Stimulated activated CD4-positive, alpha-beta T cell treated with anti-CD3 and anti-CD28 coated beads, Interleukin-1b, Interleukin-23, amount 100 ng/mL, for 48 hours (primary cell): ENCODE measurements at regions not wholly inside any gene's neighbourhood (a gene's known extent, or its start where the extent isn't known, plus 50 kb on each side); places are given as distances from the start of the nearest gene placed in this dataset.

ENCODE experiments used
- DNase-seq: peaks from one replicate; pipeline ENCODE4 v3.0.0-alpha.2; 2020

DNA sequence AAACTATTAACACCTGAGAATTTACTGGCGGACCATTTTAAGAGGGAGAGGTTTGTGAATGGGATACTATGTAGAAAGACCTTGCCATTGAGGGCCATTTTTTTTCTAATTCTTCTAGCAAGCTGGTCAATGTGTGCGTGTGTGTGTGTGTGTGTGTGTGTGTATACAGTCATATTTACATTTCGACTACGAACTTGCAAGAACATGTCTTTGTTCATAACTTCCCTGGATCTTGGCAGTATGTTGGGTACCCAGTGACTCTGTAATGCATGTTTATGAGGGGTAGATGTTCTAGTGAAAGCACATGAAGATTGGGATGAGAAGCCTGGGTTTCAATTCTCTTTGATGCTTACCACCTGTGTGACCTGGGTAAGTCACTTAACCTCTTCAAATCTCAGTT is 133.6 kb downstream of the UBE2E3 start:
- no peak for DNase-seq

DNA sequence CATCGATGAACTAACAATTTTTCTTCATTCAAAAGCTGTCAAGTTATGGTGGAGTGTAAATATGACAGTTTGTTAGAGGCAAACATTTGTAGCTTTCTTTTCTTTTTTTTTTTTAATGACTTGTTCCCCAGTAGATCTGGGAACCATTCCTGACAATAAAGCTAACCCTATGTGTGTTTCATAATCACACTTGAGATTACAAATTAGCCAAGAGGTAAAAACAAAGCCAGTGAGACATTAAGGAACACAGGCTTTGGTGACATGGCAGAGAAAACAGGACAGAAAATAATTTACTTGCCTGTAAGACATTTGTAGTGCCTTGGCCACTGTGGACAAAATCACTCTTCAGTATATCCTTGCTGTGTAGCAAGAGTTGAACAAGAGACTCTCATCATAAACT is 135.9 kb downstream of the UBE2E3 start:
- DNase-seq = no peak

DNA sequence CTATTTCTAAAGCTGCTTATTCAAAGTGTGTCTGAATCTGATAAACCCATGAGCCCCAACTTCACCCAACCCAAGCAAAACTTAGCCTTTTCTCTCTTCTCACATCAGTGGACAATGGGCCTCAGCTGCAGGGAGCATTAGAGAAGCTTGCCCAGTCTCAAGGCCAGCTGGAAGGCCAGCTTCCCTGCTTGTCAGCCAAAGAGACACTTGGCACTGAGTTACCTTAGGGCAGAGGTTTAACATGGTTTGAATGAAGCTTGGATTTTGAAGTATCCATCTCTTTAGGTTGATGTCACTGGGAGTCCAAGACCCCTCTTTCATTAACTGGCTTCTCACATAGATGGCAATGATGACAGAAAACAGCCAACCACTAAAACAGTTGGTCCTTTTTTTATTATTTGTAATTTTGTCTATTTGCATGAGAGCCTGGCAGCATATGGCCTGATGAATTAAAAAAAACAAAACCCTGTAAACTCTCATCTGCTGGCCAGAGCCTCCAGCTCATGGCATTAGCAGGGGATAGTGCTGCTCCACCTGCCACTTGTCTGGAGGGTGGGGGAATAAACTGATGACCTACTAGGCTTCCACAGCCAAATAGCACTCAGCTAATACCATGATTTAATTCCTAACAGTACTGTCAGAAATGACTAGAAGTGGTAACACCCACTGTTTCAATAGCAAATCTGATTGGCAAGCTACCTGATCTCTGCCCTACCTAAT is 137.0 kb downstream of the UBE2E3 start:
- no peak for DNase-seq

DNA sequence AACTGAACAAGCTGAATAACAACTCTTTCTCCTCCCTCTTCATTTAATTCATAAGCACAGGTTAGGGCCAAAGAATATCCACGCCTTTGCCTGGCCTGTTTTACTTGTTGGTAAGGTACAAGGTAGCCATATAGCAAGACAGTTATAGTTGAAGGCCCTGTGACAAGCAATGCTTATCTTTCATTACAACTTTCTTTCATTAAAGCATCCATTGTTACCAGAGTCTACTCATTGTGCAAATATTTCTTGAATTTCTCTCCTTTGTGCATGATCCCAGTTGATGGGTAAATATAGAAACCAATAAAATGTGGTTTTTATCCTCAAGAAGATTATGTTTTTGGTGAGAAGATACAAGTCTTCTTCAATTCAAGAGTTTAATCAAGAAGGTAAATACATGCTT is 140.2 kb downstream of the UBE2E3 start:
- DNase-seq = no peak

DNA sequence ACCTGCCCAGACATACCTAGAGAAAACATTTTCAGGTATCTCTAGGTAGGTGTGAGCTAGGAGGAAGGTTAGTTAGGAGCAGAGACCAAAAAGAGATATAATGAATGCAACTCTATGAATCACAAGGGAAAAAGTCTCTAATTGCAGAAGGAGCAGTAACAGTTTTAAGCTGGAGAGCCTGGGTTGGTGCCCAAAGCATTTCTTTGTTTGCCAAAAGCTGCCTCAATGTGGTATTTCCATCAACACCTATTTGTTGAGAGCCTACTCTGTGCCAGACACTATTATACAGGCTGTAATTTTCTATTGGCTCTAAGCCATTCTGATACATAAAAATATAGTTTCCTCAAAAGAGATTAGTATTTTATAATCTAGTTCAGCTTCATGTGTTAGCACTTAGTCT is 141.6 kb downstream of the UBE2E3 start:
- no peak for DNase-seq

DNA sequence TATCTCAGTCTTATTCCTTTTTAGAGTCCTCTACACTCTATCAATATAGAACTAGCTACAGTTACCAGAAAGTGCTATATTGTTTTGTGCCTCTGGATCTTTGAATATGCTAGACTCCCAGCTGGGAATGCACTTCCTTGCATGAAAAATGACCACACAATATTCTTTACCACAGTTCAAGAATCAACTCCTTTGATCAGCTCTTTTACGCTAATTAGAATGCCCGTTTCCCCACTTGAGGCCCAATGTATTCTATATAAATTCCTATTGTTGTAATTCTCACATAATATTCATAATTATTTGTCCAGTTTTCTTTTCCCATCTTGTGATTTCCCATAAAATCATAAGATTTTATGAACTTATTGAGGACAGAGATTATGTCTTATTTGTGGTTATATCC is 142.2 kb downstream of the UBE2E3 start:
- no peak for DNase-seq

DNA sequence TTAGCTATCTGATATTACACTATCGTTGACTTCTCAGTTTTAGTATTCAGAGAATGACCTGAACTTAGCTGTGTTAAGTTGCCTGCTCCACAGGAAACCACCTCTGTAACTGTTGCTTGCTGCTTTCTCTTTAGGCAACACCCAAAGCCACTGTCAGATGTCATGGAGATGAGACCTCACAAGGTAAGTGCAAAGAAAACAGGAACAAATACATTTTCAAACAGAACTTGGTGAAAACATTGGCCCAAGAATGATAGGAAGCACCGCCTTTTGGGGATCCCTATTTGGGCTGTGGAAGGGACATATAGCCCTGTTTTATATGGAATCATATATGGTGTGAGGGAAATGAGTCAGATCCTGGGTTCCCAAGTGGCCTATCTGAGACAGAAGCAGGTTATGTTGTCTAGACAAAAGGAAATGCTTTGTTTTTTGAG is 143.4 kb downstream of the UBE2E3 start:
- peak; percentile 43 for DNase-seq

DNA sequence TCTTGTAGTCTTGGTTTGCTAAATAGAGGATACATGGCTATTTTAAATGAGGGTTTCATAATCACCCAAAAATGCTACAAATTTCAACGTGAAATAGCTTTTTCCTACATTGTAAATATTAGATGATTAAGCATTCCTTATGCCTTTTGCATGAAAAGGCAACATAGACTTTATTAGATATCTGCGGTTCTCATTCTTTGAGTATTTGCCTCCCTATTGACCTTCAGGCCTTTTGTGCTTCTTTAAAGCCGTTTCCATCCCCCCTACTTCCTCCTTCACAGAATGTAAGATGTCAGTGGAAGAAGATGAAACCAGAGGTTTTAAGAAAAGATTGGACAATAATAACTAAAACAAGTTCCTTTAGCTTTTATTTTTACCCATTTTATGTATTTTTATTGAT is 144.1 kb downstream of the UBE2E3 start:
- no peak for DNase-seq

DNA sequence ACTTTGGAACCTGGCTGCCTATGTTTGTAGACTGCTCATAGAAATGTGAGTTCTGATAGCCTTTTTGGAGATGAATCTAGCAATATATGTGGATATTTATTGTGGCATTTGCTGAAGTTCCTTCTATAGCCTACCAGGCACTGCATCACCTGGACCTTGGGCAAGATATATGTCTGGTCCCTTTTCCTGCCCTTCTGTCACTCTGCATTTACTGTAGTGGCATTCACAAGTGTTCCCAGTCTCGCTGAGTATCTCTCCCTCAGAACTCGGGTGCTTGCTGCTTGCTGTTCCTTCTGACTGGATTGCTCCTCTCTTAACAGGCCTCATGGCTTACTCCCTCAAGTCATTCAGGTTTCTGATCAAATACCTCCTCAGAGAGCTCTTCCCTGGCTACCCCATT is 145.0 kb downstream of the UBE2E3 start:
- no peak for DNase-seq

DNA sequence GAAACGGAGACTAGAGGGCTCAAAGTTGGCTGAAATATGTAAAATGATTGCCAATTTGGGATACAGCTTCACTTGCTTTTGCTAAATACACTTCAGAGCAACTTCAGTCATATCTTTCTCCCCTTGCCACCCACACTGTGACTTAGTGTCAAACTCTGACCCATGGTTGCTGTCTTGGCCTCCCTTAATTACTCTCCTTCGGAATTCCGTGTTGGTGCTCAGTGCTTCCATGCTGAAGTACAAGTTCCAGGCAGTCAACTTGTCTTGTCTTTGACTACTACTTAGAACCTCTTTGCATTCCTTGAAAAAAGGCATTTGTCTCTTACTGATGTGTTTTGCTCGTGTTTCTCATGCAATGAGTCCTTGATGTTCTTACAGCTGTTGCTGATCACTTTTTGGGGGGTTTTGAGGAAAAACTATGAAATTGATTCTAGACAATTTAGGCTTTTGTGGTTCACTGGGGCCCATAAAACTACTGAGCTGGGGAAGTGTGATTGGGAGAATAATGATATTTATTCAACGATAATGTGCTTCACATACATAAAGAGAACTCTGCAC is 146.0 kb downstream of the UBE2E3 start:
- no peak for DNase-seq

DNA sequence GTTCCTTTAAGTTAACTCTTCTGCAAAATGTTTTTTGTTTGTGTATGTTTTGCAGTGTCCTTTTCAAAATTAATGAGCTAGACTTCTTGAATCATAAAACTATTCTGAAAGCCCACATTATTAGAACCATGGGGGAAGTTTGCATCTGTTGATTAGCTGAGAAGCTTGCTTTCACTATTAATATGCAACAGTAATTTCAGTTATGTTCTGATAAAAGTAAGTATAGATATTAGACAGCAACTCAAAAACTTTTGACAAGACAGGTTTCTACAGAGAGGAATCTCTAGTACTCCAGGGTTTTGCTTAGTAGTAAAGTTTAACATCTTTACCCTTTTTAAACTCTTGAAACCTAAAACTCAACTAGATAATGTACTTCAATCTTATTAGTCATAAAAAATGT is 147.8 kb downstream of the UBE2E3 start:
- DNase-seq = no peak

DNA sequence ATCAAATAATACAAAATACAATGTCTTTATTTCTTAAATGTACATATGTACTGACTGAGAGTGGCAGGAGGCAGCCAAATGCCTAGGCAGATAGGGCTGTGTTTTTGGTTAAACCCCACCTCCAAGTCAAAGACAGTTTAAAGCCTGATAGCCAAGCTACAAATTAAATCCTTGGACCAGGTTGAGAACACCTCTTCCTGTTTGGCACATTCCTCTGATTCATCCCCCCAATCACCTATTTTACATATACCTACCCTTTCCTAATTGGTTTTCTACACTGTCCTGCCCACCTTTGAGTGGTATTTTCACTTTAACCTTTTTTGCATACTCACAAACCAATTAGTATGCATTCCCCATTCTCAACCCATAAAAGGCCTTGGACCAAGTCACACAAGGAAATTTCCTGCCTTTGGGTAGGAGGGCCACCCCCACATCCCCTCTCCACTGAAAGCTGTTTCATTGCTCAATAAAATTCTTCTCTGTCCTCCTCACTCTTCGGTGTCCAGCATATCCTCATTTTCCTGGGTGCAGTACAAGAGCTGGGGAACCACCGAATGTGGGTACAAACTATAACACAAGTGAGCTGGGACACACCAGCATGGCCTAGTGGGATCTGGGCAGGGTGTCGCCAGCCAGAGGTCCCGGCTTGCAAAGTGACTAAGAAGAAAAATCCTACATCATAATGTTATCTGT is 149.1 kb downstream of the UBE2E3 start:
- no peak for DNase-seq

DNA sequence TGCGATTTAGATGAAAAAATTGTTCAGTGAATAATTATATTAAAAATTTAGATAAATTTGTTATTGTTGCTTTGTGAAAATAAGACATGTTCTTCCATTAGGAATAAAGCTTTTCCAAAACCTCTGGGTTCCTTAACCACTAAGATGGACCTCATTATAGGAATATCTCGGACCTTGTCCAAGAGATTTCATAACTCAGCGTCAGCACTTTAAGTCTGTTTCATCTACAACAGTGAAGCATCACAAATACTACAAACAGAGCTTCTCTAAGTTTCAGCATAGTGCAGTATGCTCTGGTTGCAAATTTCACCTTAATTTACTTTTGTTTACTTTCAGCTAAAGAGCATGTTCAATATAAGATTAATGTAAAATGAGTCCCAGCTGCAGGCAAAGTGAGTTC is 150.3 kb downstream of the UBE2E3 start:
- no peak for DNase-seq

DNA sequence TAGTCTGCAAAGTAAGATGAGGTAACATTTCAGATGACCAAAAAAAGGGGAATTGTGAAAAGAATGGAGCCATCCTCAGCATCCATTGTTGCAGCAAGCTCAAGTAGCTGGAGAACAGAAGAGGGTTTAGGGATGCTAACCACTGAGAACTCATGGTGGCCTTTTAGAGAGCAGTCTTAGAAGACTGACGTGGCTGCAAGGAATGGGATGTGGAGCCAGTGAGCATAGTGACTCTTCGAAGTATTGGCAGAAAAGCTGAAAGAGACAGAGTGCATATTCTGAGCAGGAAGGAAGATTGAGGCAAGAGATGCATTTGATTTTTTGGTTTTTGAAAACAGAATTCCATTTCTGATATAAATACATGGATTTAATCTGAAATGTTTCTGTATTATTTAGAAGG is 151.2 kb downstream of the UBE2E3 start:
- no peak for DNase-seq

DNA sequence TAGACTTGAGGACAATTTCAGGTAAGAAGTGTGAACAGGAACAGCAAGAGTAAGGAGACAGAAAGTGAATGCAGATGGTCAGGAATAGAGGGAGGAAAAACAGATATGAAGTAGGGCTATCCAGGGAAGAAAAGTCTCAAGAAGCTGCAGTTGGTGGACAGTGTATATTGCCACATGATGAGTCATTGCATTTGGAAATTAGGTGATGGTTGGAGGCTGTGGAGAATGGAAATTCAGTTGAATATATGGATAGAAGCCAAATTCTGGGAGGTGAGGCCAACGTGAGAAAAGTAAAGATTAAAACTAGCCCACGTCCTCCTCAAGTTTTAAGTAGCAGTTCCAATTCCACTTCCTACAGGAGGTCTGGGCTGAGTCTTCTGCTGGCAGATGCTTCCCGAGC is 158.4 kb downstream of the UBE2E3 start:
- no peak for DNase-seq

DNA sequence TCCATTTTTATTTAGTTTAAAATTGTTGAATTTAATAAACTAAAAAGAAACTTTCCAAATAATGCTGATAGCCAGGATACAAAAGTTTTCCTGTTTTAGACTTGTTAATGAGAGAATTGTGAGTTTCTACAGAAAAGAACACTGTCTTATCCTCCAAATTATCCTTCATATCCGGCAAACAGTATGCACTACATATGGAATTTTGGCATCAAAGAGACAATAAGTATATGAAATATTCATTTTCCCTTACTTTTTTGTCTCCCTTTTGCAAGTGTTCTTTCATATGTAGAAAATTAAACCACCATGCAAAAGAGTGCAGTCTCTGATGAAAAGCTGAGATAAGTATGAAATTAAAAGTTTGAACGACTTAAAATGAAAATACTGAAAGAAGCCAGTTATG is 159.4 kb downstream of the UBE2E3 start:
- DNase-seq = no peak

DNA sequence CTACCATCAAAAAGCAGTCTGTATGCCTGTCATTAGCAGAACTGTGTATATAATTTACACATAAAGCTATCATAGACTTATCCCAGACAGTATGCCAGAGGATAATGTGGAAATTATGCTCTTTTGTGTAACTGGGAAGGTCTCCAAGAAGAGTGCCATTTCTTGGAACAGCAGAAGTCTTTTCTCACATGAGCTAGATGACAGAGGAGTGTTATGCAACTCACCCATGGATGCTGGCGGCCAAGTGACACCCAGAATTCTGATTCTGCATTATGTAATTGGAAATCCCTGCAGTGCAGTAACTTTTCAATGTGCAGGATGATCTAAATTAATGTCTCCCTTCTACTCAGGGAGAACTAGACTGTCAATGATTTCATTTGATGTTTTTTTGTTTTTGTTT is 160.0 kb downstream of the UBE2E3 start:
- no peak for DNase-seq

DNA sequence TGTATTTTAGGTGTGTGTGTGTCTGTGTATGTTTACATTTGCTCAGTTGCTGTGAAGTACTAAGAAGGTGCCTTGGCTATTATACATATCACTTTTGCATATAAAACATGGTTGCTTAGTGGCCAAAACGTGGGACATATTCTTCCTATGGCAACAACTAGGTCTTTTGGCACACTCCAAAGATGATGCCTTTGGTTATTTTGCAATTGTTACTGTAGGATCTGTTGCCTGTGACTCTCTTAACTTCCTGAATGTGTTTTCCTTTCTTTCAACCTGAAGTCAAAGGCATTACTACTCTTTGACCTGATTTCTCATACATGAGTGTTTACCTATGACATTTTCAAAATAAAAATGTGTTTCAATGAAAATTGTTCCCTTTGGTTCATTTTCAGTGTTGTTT is 160.5 kb downstream of the UBE2E3 start:
- no peak for DNase-seq

DNA sequence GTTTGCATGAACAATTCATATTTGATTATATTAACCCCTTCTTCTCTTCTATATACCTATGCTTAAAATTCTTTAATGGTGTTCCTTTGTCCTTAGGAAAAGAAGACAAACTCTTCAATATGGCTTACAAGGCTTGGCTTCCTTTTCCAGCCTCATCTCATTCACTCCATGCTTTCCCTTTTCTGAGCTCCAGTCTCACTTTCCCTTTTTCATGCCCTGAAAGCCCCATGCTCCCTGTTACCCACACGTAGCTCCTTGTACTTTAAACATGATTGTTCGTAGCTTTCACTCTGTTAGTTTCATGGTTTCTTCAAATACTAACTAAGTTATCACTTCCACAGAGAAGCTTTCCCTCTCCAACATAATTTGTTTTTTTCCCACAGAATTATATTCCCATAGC is 161.3 kb downstream of the UBE2E3 start:
- DNase-seq = no peak

DNA sequence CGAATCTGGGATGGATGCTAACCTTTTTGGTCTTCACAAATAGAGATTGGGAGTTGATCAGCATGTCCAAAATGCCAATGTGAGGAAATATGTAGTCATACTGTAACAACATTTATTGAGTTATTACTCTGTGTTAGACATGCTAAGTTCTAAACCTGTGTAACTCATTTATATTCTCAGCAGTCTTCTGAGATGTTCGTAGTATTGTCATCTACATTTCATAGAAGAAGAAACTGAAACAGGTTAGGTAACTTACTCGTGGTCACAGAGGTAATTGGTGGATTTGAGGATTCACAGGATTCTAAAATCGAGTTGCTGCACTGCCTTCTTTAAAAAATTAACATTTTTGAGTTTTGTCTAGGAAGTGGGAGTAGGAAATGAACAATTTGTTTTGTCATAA is 162.1 kb downstream of the UBE2E3 start:
- DNase-seq = no peak

DNA sequence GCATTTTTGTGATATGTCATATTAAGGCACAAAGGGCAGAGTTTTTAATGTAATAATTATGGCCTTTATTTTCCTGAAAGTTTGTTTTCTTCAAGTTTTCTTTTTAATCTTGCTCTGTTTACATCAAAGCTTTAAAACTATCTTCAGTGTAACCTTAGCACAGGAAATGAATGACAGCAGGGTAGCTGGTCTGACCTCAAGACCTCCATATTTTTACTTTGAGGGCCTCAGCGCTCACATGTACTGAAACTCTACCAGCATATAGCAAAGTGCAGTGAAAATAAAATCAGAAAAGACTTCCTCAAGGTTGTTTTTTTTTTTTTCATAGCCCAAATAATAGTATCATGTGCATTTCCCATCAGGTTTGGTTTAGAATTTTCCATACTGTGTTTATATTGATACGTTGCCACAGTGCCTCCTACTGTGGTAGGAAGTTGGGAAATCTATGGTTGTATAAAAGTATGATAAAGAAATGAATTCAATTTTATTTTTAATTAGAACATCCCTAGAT is 163.4 kb downstream of the UBE2E3 start:
- DNase-seq = no peak

DNA sequence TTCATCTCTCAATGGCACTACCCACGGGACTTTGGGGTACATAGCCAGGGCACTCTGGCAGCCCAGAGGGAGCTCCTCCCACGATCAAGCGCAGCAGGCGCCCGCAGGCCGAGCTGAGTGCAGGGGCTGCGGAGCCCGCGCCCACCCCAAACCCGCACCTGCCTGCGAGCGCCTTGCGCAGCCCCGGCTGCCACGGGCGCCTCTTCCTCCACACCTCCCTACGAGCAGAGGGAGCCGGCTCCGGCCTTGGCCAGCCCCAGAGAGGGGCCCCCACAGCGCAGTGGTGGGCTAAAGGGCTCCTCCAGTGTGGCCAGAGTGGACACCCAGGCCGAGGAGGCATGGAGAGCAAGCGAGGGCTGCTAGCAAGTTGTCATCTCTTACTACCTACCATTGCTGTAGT is 165.2 kb downstream of the UBE2E3 start:
- DNase-seq = no peak

DNA sequence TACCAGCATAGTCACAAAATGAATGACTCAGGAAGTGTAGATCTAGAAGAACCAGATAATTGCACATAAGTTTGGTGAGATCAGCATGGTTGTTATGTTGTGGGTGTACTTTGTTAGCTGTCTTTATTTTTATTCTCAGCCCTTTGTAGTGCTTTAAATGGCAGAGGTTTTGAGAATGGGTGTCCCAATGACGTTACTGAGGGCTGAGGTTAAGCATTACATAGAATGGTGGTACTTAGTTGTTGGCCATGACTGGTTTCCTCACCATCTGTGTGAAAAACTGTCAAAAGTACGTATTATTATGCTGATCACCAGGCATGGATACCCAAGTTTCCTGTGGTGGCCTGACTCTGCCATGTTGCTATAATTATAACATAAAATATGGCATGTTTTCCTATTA is 165.8 kb downstream of the UBE2E3 start:
- DNase-seq = no peak

DNA sequence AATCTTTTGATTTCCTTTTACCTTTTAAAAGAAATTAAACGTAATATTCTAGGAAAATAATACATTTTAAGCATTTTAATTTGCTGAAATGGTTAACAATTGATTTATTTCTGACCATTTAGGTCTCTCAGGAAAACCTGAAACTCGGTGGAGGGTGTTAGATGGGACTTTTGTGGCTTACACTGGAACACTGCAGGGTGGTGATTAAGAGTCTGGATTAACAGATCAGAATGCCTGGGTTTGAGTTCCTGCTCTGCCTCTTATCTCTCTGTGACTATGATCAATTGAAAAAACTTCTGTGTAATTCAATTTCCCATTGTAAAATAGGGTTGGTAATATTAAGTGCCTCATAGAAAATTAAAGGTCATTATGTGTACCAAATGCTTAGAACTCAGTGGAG is 168.7 kb downstream of the UBE2E3 start:
- no peak for DNase-seq
